ENCODE measurements at regions not wholly inside any gene's neighbourhood (a gene's known extent, or its start where the extent isn't known, plus 50 kb on each side); places are given as distances from the start of the nearest gene placed in this dataset.

DNA sequence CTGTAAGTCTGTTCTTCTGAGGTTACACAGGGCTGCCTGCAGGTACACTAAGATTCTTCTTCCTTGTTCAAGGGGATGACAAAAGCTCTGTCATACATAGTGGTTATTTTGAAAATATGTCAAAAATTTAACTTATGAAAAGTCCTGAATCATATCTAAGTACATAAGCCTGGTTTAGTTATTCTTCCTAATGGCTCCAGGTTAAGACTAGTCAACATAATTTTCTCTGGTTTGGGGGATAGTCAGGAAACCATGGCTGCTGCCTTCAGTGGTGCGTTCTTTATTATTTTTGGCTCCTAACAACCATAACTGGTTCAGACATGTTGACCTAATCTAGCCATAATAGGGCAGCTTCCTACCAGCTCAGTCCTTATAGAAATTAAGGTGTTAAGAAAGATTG, 257.4 kb upstream of the DDI1 start:
- no peaks in the 10 kb centered on the region for H3K27me3 Mint-ChIP-seq
- TF ChIP-seq, protein P1, sequence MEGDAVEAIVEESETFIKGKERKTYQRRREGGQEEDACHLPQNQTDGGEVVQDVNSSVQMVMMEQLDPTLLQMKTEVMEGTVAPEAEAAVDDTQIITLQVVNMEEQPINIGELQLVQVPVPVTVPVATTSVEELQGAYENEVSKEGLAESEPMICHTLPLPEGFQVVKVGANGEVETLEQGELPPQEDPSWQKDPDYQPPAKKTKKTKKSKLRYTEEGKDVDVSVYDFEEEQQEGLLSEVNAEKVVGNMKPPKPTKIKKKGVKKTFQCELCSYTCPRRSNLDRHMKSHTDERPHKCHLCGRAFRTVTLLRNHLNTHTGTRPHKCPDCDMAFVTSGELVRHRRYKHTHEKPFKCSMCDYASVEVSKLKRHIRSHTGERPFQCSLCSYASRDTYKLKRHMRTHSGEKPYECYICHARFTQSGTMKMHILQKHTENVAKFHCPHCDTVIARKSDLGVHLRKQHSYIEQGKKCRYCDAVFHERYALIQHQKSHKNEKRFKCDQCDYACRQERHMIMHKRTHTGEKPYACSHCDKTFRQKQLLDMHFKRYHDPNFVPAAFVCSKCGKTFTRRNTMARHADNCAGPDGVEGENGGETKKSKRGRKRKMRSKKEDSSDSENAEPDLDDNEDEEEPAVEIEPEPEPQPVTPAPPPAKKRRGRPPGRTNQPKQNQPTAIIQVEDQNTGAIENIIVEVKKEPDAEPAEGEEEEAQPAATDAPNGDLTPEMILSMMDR (IDR thresholded peaks at IDR 0.05; ENCODE audit: unreplicated experiment) = no peak
- H3K27ac Mint-ChIP-seq = no peak overlapping the region
- no peak for DNase-seq (ENCODE audit: low spot score, unreplicated experiment)
- peaks cover 4% of the 10 kb centered on the region for H3K9me3 Mint-ChIP-seq (ENCODE audit: low read depth)
- no peaks in the 10 kb centered on the region for H3K36me3 Mint-ChIP-seq (ENCODE audit: insufficient read depth)
- peaks cover 12% of the 10 kb centered on the region for H3K4me1 Mint-ChIP-seq (ENCODE audit: low read depth)
- H3K4me3 Mint-ChIP-seq (ENCODE audit: low read depth) = no peak overlapping the region

DNA sequence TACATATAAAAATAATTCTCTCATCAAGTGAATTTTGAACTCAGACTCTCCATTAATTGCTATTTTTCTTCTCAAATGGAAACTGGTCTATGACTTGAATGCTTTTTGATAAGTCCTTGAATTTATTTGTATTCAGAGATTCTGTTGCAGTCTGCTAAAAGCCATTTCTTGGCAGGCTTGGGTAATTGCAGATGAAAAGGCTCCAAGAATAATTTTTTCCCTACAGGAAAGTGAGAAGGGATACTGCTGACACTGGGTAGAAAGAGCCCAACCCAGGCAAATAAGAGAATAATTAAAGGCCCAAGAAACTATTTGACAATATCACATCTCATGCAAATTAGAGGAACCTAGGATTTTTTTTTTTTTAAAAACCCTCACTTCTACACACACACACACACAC, 246.5 kb upstream of the DDI1 start:
- H3K36me3 Mint-ChIP-seq (ENCODE audit: insufficient read depth) = peaks cover 2% of the 10 kb centered on the region
- DNase-seq (ENCODE audit: low spot score, unreplicated experiment) = no peak
- H3K9me3 Mint-ChIP-seq (ENCODE audit: low read depth) = peaks cover 17% of the 10 kb centered on the region
- TF ChIP-seq, protein P1 (IDR thresholded peaks at IDR 0.05; ENCODE audit: unreplicated experiment) = no peak
- H3K4me1 Mint-ChIP-seq (ENCODE audit: low read depth) = no peaks in the 10 kb centered on the region
- no peaks in the 10 kb centered on the region for H3K27me3 Mint-ChIP-seq
- H3K27ac Mint-ChIP-seq = no peak overlapping the region
- no peak overlapping the region for H3K4me3 Mint-ChIP-seq (ENCODE audit: low read depth)

DNA sequence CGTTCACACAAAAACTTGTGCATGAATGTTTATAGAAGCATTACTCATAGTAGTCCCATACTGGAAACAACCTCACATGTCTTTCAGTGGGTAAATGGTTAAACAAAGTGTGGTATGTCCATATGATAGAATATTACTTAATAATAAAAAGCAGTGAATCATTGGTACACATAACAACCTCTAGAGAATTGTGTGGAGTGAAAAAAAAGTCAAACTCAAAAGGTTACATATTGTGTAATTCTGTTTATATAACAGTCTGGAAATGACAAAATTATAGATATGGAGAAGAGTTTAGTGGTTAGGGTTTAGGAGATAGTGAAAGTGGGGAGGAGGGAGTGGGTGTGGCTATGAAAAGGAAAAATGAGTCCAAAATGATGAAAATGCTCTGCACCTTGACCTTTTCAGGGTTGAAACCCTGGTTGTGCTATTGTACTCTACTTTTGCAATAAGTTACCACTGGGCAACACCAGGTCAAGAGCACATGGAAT, 243.4 kb upstream of the DDI1 start:
- Mint-ChIP-seq H3K9me3 (ENCODE audit: low read depth) (peaks cover 14% of the 10 kb centered on the region), H3K4me1 (ENCODE audit: low read depth) (peaks cover 4% of the 10 kb centered on the region), H3K27me3 (no peaks in the 10 kb centered on the region), H3K36me3 (ENCODE audit: insufficient read depth) (peaks cover 2% of the 10 kb centered on the region), H3K4me3 (ENCODE audit: low read depth) (no peak overlapping the region), H3K27ac (no peak overlapping the region)
- DNase-seq (ENCODE audit: low spot score, unreplicated experiment) = no peak
- TF ChIP-seq, protein P1 (IDR thresholded peaks at IDR 0.05; ENCODE audit: unreplicated experiment) = no peak

DNA sequence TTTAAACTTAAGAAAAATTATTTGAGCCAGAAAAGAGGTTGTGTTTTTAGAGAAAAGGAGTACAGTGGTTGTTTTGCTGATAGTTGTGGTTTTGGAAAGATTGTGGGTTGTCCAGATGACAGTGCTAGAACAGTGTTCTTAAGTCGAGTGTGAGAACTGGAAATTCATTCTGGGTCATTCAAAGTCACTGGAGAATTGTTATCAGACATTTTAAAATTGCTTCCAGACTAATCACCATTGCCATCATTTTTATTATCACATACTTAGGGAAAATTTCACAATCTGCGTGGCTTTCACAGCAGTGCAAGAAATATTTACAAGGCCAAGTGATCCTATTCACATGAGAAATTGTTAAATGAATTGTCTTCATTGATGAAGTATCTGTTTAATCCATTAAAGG, 242.2 kb upstream of the DDI1 start:
- Mint-ChIP-seq H3K27ac (no peak overlapping the region), H3K4me1 (ENCODE audit: low read depth) (peaks cover 4% of the 10 kb centered on the region), H3K9me3 (ENCODE audit: low read depth) (peaks cover 14% of the 10 kb centered on the region), H3K27me3 (no peaks in the 10 kb centered on the region), H3K36me3 (ENCODE audit: insufficient read depth) (peaks cover 2% of the 10 kb centered on the region), H3K4me3 (ENCODE audit: low read depth) (no peak overlapping the region)
- TF ChIP-seq, protein P1 (IDR thresholded peaks at IDR 0.05; ENCODE audit: unreplicated experiment) = no peak
- no peak for DNase-seq (ENCODE audit: low spot score, unreplicated experiment)

DNA sequence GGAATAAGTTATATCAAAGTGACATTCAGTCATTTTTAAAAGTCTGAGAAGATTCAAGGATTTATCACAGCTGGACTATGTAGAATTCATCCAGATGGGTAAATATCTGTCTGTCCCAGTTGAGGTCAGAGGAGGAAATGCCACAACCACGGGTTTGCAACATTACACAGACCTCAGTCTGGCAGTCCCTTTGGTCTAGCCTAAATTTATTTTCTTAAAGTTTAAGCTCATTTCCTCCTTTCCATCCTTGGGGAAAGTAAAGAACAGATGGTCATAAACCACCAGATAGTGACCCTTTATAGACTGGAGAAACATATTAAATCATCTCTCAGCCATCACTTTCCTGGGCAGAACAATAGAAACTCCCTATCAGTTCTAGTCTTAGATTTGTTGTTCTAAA, 238.4 kb upstream of the DDI1 start:
- Mint-ChIP-seq H3K27me3 (no peaks in the 10 kb centered on the region), H3K4me1 (ENCODE audit: low read depth) (peaks cover 14% of the 10 kb centered on the region), H3K27ac (no peak overlapping the region), H3K36me3 (ENCODE audit: insufficient read depth) (no peaks in the 10 kb centered on the region), H3K4me3 (ENCODE audit: low read depth) (no peak overlapping the region), H3K9me3 (ENCODE audit: low read depth) (peaks cover 2% of the 10 kb centered on the region)
- DNase-seq (ENCODE audit: low spot score, unreplicated experiment) = no peak
- TF ChIP-seq, protein P1 (IDR thresholded peaks at IDR 0.05; ENCODE audit: unreplicated experiment) = no peak
